ENCODE measurements at regions not wholly inside any gene's neighbourhood (a gene's known extent, or its start where the extent isn't known, plus 50 kb on each side); places are given as distances from the start of the nearest gene placed in this dataset.

GRCh38 chr7:98702021-98702420 is 84.9 kb downstream of the NPTX2 start:
- no peak for DNase-seq (ENCODE audit: low spot score)
- no peak for TF ChIP-seq CTCF (IDR thresholded peaks at IDR 0.05)
- ATAC-seq (ENCODE audit: low FRiP score): no peak

- ATAC-seq (ENCODE audit: low FRiP score): no peak
- TF ChIP-seq CTCF (IDR thresholded peaks at IDR 0.05): no peak
- no peak for DNase-seq (ENCODE audit: low spot score)
Measured at GRCh38 chr7:98703916-98704315, 86.8 kb downstream of the NPTX2 start.

- ATAC-seq (ENCODE audit: low FRiP score) (no peak), DNase-seq (ENCODE audit: low spot score) (no peak)
- TF ChIP-seq CTCF (IDR thresholded peaks at IDR 0.05): no peak
Measured at GRCh38 chr7:98705626-98706025, 88.5 kb downstream of the NPTX2 start.

GRCh38 chr7:98707076-98707475 is 90.0 kb downstream of the NPTX2 start:
- no peak for ATAC-seq (ENCODE audit: low FRiP score)
- no peak for TF ChIP-seq CTCF (IDR thresholded peaks at IDR 0.05)
- no peak for DNase-seq (ENCODE audit: low spot score)

- DNase-seq (ENCODE audit: low spot score) (no peak), ATAC-seq (ENCODE audit: low FRiP score) (no peak)
- TF ChIP-seq CTCF (IDR thresholded peaks at IDR 0.05): no peak
Measured at GRCh38 chr7:98711945-98712344, 94.9 kb downstream of the NPTX2 start.

- no peak for DNase-seq (ENCODE audit: low spot score)
- ATAC-seq (ENCODE audit: low FRiP score): no peak
- TF ChIP-seq CTCF (IDR thresholded peaks at IDR 0.05): no peak
Measured at GRCh38 chr7:98713165-98713810, 96.2 kb downstream of the NPTX2 start.

- TF ChIP-seq CTCF (IDR thresholded peaks at IDR 0.05): no peak
- DNase-seq (ENCODE audit: low spot score) (no peak), ATAC-seq (ENCODE audit: low FRiP score) (no peak)
Measured at GRCh38 chr7:98719396-98719795, 102.3 kb downstream of the NPTX2 start.
